HFFc6 (cell line): ENCODE measurements at regions not wholly inside any gene's neighbourhood (a gene's known extent, or its start where the extent isn't known, plus 50 kb on each side); places are given as distances from the start of the nearest gene placed in this dataset.
"Not testable (repeated sequence)": the region's sequence is repeated elsewhere in the genome, so short reads cannot be mapped to it uniquely, and the experiment has no call there.

Experiments used
- DNase-seq: peaks from one replicate; pipeline ENCODE4 v3.0.0-alpha.2; 2018
- H3K27ac Mint-ChIP-seq: 2 replicates; pipeline ENCODE4 v1.8.0; 2020; ENCODE audit warnings: mild to moderate bottlenecking, mixed read lengths
- H3K27me3 Mint-ChIP-seq: 2 replicates; pipeline ENCODE4 v1.8.0; 2021; ENCODE audit warnings: mild to moderate bottlenecking, moderate library complexity, mixed read lengths; ENCODE audit not compliant: insufficient read depth
- H3K36me3 Mint-ChIP-seq: 2 replicates; pipeline ENCODE4 v1.8.0; 2021; ENCODE audit warnings: low read depth, mixed read lengths
- H3K4me1 Mint-ChIP-seq: 2 replicates; pipeline ENCODE4 v1.8.0; 2020; ENCODE audit warnings: low read depth, mixed read lengths
- H3K4me3 Mint-ChIP-seq: 2 replicates; pipeline ENCODE4 v1.8.0; 2020; ENCODE audit warnings: mild to moderate bottlenecking, moderate library complexity, mixed read lengths
- H3K9me3 Mint-ChIP-seq: 2 replicates; pipeline ENCODE4 v1.8.0; 2020; ENCODE audit warnings: mild to moderate bottlenecking, mixed read lengths
- TF ChIP-seq, protein P1 (sequence below): fragments of 200-600 bp; sonication (generic); IDR thresholded peaks from 2 replicates; pipeline ENCODE4 v1.5.0; 2021; ENCODE audit warnings: antibody characterized with exemption, mild to moderate bottlenecking

DNA sequence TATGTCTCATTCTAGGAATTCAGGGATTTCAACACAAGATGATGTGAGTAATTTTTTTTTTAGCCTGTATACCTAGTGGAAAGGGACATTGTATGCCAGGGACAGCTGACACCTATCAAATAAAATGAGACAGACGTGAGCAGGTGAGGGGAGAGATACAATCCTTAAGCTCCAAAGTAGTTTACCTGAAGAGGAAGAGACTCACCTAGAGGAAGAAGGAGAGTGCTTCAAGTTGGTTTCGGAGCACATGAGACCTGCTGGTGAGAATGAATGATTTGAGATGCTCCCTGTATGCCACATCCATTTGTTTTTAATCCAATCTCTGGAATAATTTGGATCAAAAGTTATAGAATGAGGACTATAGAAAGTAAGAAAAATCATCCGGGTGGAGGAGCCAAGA is 915.4 kb upstream of the FBXO33 start:
- no peak for DNase-seq
- Mint-ChIP-seq H3K36me3 (peaks cover 5% of the 10 kb centered on the region; the same call in 1 of the 2 replicates), H3K4me3 (no peak overlapping the region), H3K4me1 (no peaks in the 10 kb centered on the region), H3K27ac (no peak overlapping the region), H3K27me3 (no peaks in the 10 kb centered on the region), H3K9me3 (peaks cover 17% of the 10 kb centered on the region)
- TF ChIP-seq, protein P1, sequence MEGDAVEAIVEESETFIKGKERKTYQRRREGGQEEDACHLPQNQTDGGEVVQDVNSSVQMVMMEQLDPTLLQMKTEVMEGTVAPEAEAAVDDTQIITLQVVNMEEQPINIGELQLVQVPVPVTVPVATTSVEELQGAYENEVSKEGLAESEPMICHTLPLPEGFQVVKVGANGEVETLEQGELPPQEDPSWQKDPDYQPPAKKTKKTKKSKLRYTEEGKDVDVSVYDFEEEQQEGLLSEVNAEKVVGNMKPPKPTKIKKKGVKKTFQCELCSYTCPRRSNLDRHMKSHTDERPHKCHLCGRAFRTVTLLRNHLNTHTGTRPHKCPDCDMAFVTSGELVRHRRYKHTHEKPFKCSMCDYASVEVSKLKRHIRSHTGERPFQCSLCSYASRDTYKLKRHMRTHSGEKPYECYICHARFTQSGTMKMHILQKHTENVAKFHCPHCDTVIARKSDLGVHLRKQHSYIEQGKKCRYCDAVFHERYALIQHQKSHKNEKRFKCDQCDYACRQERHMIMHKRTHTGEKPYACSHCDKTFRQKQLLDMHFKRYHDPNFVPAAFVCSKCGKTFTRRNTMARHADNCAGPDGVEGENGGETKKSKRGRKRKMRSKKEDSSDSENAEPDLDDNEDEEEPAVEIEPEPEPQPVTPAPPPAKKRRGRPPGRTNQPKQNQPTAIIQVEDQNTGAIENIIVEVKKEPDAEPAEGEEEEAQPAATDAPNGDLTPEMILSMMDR, result no peak

DNA sequence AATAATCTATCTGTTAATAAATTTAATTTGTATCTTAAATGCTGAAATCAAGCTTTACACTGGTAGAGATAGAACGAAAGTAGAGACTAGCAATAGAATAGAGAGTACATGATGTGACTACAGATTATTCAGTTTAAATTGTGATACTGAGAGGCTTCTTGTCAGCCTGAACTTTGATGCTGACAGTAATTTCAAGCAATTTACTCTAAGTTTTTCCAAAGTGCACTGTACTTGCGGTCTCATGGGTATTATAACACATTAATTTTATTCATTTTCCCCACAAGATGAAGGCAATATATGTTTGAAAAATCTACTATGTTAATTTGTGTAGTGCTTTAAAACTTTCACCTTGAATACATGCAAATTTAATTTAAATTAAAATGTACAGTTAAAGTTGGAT is 914.0 kb upstream of the FBXO33 start:
- Mint-ChIP-seq H3K4me3 (no peak overlapping the region), H3K9me3 (peaks cover 26% of the 10 kb centered on the region), H3K36me3 (peaks cover 5% of the 10 kb centered on the region; the same call in 1 of the 2 replicates), H3K27me3 (no peaks in the 10 kb centered on the region), H3K4me1 (no peaks in the 10 kb centered on the region), H3K27ac (no peak overlapping the region)
- no peak for DNase-seq
- TF ChIP-seq, protein P1, result no peak

DNA sequence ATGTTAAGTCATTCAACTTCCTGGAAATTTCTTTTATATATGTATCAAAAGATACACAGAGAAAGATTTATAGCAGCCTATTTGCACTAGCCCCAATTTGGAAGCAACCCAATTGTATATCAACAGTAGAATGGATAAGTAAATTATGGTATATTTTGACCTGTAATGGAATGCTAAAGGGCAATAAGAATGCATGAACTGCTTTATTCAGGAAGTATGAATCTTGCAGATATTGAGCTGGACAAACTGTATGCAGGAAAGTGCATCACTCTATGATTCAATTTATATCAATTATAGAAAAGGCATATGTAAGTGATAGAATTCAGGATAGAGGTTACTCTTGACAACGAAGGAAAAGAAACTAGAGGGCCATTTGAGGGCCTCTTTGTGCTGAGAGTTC is 913.1 kb upstream of the FBXO33 start:
- no peak for DNase-seq
- no peaks in the 10 kb centered on the region for H3K27me3 Mint-ChIP-seq
- H3K4me1 Mint-ChIP-seq, result no peaks in the 10 kb centered on the region
- H3K36me3 Mint-ChIP-seq, result peaks cover 5% of the 10 kb centered on the region; the same call in 1 of the 2 replicates
- H3K4me3 Mint-ChIP-seq, result no peak overlapping the region
- TF ChIP-seq, protein P1, result no peak
- peaks cover 33% of the 10 kb centered on the region for H3K9me3 Mint-ChIP-seq
- no peak overlapping the region for H3K27ac Mint-ChIP-seq

DNA sequence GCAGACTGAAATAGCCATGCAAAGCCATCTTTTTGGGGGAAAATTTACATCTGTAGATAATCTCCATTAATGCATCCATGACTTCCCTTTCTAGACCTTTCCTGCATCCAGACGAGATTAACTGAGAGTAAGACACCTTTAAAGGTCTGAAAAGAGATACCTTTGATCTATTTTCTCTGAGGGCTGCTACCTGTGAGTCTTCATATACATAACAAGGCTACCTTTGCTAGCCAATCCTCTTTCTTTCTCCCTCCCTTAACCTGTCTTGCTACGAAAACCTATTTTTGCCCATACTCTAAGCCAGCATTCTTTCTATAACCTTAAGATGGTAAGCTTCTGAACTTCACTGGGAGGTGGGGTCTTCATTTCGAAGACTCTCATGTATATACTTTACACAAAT is 908.5 kb upstream of the FBXO33 start:
- no peak overlapping the region for H3K27ac Mint-ChIP-seq
- no peaks in the 10 kb centered on the region for H3K4me1 Mint-ChIP-seq
- no peaks in the 10 kb centered on the region; the same call in 1 of the 2 replicates for H3K27me3 Mint-ChIP-seq
- TF ChIP-seq, protein P1, result no peak
- H3K9me3 Mint-ChIP-seq, result peaks cover 43% of the 10 kb centered on the region
- DNase-seq, result no peak
- no peaks in the 10 kb centered on the region for H3K36me3 Mint-ChIP-seq
- no peak overlapping the region for H3K4me3 Mint-ChIP-seq

DNA sequence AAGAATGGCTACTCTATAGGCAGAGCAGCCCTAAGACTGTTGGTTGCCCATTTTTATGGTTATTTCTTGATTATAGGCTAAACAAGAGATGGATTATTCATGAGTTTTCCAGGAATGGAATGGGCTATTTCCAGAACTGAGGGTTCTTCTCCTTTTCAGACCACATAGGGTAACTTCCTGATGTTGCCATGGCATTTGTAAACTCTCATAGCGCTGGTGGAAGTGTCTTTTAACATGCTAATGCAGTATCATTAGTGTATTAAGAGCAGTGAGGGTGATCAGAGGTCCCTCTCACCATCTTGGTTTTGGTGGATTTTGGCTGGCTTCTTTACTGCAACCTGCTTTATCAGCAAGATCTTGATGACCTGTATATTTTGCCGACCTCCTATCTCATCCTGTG is 904.6 kb upstream of the FBXO33 start:
- no peaks in the 10 kb centered on the region; the same call in 1 of the 2 replicates for H3K27me3 Mint-ChIP-seq
- no peak for DNase-seq
- H3K4me1 Mint-ChIP-seq, result no peaks in the 10 kb centered on the region

DNA sequence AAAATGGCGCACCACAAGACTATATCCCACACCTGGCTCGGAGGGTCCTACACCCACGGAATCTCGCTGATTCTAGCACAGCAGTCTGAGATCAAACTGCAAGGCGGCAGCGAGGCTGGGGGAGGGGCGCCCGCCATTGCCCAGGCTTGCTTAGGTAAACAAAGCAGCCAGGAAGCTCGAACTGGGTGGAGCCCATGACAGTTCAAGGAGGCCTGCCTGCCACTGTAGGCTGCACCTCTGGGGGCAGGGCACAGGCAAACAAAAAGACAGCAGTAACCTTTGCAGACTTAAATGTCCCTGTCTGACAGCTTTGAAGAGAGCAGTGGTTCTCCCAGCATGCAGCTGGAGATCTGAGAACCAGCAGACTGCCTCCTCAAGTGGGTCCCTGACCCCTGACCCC is 894.3 kb upstream of the FBXO33 start:
- not testable (repeated sequence) for DNase-seq, H3K27me3 Mint-ChIP-seq, H3K4me1 Mint-ChIP-seq, H3K4me3 Mint-ChIP-seq, H3K36me3 Mint-ChIP-seq, H3K27ac Mint-ChIP-seq
- peaks cover 36% of the 10 kb centered on the region for H3K9me3 Mint-ChIP-seq

More for the DNA sequence above, 904.6 kb upstream of the FBXO33 start:
- H3K4me3 Mint-ChIP-seq, result no peak overlapping the region
- no peaks in the 10 kb centered on the region for H3K36me3 Mint-ChIP-seq
- H3K9me3 Mint-ChIP-seq, result peaks cover 31% of the 10 kb centered on the region
- TF ChIP-seq, protein P1, result no peak
- no peak overlapping the region for H3K27ac Mint-ChIP-seq
